Left lobe of liver (tissue), 2 donors: ENCODE measurements at regions not wholly inside any gene's neighbourhood (a gene's known extent, or its start where the extent isn't known, plus 50 kb on each side); places are given as distances from the start of the nearest gene placed in this dataset.
A peak's percentile ranks its signal among the peaks of the same experiment; 100 is the strongest.
"Not testable (repeated sequence)": the region's sequence is repeated elsewhere in the genome, so short reads cannot be mapped to it uniquely, and the experiment has no call there.

Experiments
- ATAC-seq: fragments of 200-7000 bp; cut with Tn5 transposase; one replicate; pipeline ENCODE4 v1.9.1; 2020; ENCODE audit warnings: mild to moderate bottlenecking, moderate library complexity
- DNase-seq: peaks from one replicate; pipeline ENCODE4 v3.0.0-alpha.2; 2020; ENCODE audit warnings: low spot score
- donor health status: DM: no; HTN: no; CAD: no; lungs with moderate emphysema.
- donor health status: DM: no; HTN: yes; CAD: no.

DNA sequence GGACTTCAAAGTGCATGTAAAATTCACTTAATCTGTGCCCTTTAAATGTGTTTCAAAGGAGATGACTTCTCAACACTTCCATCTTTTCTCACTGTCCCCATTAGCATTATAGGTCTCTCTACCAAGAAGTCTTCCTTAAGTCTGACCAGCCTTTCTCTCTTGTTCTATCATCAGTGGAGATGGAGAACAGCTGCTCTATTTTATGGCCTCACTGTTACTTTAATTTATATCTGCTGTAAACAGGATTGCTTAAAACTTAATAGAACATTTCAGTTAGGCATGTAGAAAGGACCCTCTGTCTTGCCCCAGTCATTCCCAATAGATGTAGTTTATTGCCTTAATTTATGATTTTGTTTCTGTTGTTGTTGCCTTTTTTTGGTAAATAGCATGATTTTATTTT, 86.0 kb upstream of the CDC42EP3 start:
- ATAC-seq: not testable (repeated sequence)

DNA sequence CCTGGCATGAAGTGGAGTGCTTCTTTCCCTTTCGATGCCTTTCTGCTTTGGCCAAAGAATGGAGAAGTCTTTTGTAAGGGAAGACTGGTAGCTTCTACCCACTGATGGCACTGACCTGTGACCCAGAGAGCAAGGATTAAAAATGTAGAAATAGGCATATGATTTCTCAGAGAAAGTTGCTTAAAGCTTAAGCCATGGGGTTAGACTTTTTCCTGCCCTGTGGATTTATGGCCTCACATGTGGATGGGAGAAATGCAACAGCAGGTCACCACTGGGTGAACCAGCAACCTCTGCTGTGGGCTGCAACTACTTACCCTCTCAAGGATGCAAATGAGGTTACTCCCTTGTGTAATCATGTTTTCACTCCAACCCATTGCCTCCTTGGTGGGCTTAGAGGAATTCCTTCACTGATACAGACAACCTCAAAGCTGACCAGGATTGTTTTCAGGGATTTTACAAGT, 86.7 kb upstream of the CDC42EP3 start:
- not testable (repeated sequence) for ATAC-seq, DNase-seq

More for the DNA sequence above, 86.0 kb upstream of the CDC42EP3 start:
- not testable (repeated sequence) for DNase-seq

DNA sequence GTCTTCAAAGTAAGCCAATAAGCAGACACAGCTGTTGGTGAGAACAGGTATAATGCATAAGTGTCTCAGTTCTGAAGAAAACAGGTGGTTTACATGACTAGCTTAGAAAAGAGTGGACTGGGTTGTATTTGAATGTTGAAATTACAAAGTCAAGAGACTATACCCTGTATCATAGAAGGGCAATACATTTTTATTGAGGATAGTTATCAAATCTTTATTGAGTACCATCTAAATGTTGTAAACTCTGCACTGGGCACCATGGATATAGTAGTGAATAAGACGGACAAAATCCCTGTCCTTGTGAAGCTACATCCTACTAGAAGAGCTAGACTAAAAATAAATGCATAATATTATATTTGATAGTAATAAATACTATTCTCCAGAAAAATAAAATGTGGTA, 88.5 kb upstream of the CDC42EP3 start:
- DNase-seq, ATAC-seq: not testable (repeated sequence)

DNA sequence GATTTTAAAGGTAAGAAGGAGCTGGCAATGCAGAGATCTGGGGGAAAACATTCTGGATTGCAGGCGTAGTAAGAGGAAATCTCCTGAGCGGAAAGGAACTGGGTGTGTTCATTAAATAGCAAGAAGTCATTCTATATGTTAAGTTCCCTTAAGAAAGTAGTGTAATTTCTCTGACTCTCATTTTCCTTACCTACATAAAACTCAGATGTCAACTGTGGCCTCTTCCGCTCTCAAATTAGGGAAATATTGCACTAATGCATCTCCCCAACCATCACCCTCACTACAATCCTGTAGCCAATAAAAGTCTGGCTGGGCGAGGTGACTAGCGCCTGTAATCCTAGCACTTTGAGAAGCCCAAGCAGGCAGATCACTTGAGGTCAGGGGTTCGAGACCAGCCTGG, 89.0 kb upstream of the CDC42EP3 start:
- ATAC-seq: no peak

DNA sequence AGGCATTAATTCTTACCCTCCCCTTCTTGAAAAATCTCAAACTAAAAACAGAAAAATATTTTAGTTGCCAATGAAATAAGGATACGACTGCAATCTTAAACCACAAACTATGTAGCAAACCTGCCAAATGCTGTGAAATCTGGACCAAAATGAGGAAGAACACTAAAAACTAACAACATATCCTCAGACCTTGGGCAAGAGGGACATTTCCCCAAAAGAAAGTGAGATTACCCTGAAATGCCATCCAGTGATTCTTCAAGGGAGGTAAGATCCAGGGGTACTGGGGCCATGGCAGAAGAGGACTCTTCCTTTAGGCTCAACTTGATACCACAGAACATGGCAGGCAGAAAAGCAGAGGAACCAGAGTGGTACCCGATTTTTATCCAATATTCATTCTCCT, 90.8 kb upstream of the CDC42EP3 start:
- not testable (repeated sequence) for ATAC-seq

More for the DNA sequence above, 89.0 kb upstream of the CDC42EP3 start:
- no peak for DNase-seq

DNA sequence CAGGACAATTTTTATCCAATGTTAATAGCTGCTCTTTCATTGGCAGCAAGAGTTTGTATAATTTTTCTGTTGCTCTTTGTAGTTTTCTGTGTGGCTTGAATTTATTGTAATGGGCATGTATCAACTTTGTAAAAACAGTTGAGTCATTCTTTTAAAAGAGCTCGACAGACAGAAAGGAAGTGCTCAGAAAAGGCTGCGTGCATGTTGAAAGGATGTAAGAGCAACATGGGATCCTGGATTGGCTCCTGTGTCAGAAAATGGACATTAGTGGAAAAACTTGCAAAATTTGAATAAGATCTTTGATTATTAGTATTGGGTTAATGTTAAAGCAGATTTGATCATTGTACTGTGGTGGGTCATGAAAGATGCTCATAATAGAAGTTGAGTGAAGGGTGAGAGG, 93.3 kb upstream of the CDC42EP3 start:
- no peak for ATAC-seq
- DNase-seq: no peak

More for the DNA sequence above, 90.8 kb upstream of the CDC42EP3 start:
- not testable (repeated sequence) for DNase-seq

DNA sequence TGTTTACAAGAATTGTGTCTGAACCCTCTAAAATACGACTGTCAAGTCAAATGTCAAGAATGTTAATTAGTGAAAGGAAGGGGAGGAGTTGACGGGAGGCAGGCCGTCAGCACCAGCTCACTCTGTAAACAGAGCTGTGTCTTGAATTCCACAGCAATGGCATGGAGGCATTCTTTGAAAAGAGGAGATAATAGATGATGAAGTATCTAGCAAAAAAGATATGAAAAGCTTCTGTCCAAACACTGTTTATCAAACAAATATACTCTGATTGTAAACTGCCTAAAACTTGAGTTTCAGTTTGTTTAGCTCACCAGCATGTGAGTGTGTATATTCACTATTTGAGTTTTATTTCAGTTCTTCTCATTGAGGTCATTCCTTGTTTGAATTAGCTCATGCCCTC, 94.7 kb upstream of the CDC42EP3 start:
- ATAC-seq (no peak), DNase-seq (no peak)

DNA sequence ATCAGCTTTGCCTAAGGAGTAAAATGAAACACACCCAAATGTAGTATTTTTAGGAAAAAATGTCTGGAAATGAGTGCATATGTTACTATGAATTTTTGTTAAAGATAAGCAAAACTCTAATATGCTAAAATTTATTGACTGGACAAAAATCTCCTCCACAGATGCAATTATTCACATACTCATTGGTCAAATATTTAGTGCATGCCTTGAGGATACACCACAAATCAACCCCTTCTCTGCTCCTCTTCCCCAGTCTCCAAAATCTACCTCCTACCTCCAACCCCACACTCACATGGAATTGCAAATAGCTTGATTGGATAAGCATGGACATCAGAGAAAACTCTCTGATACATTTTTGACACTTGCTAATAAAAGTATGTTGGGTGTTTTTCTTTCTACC, 95.6 kb upstream of the CDC42EP3 start:
- ATAC-seq (no peak), DNase-seq (no peak)

DNA sequence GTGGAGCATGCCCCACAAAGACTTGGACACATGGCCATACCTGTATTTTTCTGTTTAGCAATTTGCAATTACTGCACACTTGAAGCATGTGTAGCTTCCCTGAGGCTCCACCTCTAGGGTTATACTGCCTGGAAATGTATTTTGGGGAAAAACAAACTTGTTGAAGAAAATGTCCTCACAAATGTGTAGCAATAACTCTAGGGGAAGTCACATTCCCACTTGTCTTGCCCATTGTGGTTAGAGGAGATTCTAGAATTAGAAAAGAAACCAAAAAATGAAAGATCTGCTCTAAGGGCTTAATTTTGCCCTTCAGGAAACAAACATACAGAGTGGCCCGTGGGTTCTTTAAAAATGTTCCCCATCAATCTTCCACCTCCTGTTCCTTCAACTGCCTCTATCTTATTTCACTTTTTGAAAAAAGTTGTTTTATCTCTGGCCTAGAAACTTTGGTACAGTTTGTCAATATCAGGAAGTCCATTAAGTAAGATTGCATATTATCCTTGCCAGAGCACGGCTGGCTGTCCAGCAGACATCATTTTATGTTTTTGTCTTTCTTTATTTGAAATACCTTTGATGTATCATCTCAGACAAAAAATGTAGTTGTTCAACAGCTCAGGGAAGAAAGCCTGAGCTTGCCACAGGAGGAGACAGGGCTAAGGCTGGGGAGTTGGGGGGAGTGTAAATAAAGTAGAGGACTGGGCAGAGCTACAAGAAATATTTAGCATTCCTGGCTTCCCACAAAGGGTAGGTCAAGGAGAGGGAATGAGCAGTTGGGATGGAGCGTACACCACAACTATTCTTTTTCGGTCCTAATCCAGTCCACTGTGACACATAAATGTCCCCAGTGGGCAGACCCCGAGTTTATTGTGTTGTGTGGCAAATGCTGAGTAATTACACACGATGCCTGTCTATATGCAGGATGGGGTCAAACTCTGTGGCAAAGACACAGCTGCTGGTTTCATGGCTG, 96.8 kb upstream of the CDC42EP3 start:
- peak; percentile 30 for ATAC-seq

DNA sequence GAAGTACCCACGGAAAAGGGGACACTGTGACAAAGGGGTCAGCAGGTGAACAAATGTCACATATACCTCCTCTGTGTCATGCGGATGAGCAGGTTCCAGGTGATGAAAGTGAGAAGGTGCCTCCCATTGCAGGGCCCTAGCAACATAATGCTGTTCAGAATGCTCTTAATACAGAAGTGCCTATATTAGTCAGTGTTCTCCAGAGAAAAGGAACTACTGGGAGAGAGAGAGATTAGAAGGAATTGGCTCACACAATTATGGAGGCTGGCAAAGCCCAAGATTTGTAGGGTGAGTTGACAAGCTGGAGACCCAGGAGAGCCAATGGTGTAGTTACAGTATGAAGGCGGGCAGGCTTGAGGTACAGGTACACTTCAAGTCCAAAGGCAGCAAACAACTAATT, 98.1 kb upstream of the CDC42EP3 start:
- ATAC-seq: no peak
- DNase-seq: no peak

More for the DNA sequence above, 96.8 kb upstream of the CDC42EP3 start:
- DNase-seq: no peak

DNA sequence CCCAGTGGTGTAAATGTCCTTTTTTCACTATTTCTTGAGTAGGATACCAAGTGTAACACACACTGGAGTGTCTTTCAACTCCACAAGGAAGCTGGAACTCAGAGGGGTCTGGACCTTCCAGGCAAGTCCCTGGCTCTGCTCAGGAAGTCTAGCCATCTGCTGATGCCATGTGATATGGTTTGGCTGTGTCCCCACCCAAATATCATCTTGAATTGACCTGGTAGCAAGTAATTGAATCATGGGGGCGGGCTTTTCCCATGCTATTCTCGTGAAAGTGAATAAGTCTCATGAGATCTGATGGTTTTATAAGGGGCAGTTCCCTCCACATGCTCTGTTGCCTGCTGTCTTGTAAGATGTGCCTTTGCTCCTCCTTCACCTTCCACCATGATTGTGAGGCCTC, 99.4 kb upstream of the CDC42EP3 start:
- DNase-seq (no peak), ATAC-seq (no peak)

DNA sequence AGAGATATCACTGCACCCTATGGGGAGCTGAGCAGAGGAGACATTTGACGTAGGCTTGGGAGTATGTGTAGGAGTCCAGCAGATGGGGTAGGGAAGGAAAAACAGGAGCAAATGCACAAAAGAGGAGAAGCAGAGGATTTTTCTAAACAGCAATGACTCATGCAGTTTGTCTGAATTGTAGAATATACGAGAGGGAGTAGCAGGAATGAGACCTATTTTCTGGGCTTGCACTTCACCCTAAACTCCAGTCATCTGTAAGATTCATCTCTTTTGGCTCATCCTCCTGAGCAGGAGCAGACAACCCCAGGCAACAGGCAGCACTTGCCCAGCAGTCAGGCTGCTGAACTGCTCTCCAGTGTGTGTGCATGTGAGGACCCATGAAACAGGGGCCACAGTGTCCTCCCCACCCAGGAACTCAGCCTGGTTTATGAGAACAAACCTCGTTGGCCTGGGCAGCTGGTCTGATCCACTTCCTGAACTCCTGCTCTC, 100.2 kb upstream of the CDC42EP3 start:
- no peak for ATAC-seq

DNA sequence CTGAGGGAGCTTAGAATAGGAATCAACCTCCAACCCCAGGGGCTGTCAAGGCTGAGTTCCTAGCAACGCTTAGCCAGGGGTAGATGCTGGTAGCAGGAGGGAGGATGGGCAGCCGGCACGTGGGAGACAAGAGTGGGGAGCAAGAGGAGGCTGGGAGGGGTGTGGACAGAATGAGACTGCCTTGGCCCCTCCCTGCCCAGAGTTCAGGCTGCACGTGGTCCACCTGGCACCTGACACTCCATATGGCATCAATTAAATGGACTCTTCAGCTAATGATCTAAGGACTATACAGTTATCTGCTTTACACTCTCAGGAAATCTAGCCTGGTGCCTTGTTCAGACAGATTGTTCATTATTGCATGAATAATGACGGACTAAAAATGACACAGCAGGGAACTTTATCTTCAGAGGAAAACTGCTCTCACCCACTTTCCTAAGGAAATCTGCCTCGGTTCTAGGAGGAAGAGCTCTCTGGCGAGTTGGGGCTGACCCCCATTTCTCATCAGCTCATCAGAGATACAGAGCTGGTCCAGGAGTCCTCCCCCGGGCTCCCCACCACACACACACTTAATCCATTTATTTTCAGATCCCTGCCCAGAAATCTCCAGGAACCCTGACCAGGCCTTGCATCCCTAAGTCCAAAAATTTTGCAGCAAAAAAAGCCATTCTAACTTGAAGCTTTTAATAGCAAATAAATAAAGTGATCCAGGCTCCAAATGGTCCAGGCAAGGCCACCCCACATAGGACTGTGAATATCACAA, 102.1 kb upstream of the CDC42EP3 start:
- no peak for ATAC-seq
- DNase-seq: no peak

More for the DNA sequence above, 100.2 kb upstream of the CDC42EP3 start:
- DNase-seq: no peak

DNA sequence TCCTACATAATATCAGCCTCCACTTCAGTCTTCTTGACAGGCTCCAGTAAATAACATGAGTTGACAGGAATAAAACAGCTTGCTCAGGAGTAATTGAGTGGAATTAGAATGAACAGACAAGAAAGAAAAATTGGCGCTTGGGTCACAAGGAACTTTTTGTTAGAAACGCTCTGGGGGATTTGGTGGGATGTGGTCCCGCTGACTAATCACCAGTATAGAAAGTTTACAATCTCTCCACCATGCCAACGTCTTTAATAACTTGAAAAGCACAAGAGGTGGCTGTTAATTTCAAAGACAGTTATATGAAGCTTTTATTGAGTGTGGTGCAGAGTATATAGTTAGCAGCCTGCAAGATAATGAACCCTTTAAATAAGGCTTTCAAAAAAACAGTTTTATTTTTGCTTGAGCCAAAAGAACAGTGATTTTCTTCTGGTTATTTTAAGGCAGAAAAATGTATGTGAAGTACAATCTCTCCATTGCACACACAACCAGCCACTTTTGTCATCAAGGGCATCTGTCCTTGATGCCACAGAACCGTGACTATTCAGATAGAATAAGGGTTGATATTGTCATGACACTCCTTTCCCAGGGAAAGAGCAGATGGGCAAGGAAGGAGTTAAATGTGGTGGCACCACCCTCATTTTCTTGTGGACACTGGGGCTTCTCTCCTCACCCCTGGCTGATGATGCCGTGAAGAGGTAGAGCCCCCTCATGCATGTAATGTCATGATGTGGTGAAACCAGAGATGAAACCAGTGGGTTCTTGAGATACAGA, 102.9 kb upstream of the CDC42EP3 start:
- not testable (repeated sequence) for ATAC-seq, DNase-seq

DNA sequence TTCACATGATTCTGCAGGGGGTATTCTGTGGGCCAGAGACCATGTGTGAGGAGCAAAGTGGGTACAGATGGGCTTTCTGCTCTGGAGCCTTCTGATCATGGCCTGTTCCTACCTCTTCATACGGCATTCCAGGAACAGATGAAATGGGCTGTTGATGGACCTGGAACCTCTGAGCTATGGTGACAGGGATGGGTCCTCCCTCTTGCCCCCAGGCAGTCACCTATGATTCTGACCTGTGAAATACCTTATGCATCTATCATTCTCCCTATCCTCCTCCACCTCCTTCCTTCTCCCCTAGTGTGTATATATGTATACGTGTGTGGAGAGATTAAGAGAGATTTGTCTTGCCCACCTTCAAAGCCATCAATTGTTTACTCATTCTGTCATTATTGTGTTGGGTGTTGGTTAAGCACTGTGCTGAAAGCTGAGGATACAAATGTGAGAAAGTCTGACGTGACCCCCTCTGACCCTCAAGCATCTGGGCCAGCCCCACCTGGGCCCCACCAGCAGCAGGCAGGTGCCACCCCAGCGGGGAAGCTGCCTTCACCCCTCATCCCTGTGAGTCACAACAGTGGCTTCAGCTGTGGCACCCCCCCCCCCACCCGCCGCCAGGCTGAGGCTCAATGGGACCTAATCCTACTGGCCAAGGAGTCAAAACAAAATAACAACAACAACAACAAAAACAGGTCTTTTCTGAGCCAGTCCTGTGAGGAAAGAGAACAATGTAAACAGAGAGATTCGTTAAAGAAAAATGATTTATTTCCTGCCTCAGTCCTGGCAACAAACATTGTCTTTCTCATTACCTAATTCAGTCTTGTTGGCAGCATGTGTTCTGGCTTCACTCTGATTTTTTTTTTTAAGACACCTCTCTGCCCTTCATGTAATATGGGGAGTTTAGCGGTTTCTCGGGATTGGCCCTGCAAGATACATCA, 103.8 kb upstream of the CDC42EP3 start:
- ATAC-seq (no peak), DNase-seq (no peak)

DNA sequence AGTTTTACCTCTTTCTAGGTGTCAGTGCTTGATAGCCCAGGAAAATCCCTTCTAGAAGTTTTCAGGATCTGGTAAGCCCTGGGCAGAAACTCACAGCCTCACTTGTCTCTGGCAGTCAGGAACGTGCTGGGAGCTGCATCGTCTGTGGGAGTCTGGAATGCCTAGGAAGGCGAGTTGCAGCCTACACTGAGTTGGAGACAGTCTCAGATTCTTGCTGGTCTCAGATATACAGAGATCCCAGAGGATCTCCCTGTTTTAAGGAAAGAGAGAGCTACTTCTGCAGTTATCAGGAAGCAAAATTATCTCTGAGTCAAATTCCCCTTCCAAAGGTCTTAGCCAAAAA, 104.4 kb upstream of the CDC42EP3 start:
- DNase-seq (no peak), ATAC-seq (no peak)

DNA sequence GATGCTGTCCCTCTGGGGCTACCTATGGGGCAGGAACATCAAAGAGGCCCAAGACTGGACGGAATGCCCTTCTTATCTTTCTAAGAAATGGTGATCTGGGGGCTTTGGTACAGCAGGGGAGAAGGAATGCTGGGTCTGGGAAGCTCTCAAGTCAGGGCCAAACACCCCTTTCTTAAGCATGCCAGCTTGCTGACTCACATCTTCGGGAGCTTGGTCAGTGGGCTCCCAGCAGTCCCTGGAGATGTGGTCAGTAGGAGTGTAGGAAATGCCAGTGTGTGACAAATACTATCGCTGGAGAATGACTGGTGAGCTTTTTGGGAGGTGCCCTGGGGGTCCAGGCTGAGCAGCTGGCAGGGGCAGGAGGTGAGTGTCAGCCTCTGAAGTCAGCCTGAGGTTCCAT, 105.0 kb upstream of the CDC42EP3 start:
- no peak for DNase-seq
- no peak for ATAC-seq

DNA sequence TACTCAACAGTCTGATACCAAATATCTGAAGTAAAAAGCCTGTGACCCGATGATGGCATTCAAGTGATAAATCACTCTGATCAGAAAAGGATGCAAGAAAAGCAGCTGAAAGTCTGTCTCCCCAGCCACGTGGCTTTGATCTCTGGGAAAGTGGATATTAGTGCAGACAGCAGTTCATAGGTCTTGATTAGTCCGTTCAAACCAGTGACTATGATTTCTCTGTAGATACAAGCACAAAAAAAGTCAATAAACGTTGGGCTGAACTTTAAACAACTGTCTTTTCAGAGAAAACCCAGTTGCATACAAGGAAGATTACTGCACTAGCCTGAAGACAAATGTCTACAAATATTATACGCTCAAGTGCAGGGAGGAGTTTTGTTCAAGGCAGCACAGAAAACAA, 107.7 kb upstream of the CDC42EP3 start:
- DNase-seq: no peak
- peak; percentile 60 for ATAC-seq

DNA sequence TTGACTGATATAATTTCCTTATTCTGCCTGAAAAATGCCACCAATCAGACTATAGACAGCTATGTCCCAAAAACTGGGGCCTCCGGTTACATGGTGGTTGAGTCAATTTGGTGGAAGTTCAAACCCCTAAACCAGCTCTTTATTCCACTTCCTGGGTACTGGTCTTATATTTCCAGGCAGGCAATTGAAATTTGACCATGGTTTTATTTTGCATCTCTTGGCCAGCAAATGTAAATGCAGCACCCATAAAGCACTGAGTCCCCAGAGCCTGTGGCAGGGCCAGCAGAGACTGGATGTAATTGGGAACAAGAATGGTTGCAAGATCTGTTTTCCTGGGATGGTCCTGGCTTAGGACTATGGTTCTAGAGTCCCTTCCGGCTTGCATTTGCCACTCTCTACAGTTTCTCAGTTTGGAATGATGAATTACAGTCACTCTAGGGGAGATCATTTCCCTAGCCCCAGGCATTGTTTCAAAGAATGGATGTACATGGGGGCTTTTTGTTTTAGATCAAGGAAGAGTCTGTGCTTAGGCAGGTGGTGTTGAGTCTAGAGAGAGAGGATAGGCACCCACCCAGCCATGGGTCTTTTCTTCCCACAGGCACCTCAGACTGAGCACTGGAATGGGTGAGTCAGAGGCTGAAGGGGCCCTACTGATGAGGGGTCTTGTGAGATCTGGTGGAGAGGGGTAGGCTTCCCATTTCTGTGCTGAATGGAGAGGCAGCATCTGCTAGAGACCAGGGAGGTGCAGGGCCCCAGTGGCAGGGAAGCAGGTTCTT, 108.4 kb upstream of the CDC42EP3 start:
- no peak for DNase-seq
- no peak for ATAC-seq
